GM21723 (cell line): ENCODE measurements at regions not wholly inside any gene's neighbourhood (a gene's known extent, or its start where the extent isn't known, plus 50 kb on each side); places are given as distances from the start of the nearest gene placed in this dataset.

Source experiments
- ATAC-seq: cut with Tn5 transposase; IDR thresholded peaks from one replicate; pipeline ENCODE4 v1.9.1; 2021; ENCODE audit warnings: mild to moderate bottlenecking, moderate library complexity; ENCODE audit not compliant: unreplicated experiment

DNA sequence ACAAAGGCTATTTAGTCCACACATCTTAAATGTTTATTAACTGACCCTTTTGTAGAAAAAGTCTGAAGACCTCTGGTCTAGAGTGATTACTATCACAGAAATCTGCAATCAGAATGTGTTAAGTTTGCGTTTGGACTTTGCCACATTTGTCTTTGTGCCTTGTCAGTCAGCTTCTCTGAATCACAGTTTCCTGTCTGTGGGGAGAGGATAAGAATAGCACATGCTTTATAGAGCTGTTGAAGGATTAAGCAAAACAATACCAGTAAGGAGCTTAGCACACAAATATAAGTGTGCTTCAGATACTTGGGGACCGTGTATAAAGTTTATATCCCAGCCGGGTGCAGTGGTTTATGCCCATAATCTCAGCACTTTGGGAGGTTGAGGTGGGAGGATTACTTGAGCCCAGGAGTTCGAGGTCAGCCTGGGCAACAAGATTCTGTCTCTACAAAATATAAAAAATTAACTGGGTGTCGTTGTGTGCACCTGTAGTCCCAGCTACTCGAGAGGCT, 63.0 kb upstream of the BTG1 start:
- peak; percentile 74 for ATAC-seq

DNA sequence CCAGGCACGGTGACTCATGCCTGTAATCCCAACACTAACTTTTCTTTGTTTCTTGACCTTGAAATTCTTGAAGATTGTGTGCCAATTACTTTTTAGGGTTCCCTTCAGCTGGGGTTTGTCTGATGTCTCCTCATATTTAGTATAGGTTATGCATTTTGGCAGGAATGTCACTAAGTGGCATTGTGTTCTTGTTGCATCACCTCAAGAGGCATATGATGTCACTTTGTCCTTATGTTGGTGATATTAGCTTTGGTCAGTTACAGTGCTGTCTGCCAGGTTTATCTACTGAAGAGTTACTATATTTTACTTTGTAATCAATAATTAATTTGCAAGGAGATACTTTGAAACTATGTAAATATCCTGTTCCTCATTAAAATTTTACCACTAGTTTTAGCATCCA, 61.0 kb upstream of the BTG1 start:
- ATAC-seq, result no peak

DNA sequence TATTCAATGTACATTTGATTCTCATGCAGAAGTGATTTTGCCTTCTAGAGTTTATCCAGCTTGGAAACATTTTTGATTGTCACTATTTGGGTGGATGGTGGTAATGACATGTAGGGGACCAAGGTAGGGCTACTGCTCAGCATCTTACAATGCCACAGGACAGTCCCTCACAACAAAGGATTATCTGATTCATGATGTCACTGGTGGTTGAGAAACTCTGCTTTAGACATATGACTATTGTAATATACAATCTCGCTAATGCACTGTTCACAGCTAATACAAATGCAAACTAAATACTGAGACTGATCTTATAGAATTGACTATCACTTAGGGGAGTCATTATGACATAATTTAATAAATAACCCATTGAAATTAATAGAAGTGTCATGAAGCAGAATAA, 60.4 kb upstream of the BTG1 start:
- no peak for ATAC-seq

DNA sequence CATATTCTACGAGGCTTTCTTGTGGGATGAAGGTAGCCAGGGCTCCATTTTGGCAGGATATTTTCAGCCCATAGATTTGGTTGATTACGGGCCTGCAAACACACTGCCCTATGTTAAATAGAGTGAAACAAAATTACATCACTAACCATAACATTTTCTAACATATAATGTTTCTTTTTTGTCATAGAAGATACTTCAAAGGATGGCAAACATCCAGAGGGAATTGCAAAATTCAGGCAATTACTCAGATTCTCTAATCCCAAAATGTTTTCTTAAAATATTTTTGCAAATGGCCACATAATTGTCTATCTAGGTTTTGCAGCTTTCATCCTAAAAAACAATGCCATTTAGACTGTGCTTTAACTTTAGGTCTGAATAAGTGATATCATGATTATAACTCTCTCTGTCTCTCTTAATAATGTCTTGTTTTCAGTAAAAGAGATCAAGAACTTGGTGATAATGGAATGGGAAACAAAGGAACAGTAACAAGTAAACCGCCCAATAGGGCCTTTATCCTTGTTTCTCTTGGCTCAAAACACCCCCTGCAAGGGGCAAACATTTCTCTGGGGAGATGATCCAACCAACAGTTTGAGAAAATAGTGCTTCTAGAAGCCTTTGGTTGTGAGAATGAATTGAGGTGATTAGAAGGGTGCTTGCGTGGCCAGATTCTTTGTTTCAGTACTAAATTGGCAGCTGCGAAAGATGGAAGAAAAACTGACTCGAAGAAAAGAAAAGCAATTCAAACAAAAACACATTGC, 54.4 kb upstream of the BTG1 start:
- ATAC-seq, result no peak

DNA sequence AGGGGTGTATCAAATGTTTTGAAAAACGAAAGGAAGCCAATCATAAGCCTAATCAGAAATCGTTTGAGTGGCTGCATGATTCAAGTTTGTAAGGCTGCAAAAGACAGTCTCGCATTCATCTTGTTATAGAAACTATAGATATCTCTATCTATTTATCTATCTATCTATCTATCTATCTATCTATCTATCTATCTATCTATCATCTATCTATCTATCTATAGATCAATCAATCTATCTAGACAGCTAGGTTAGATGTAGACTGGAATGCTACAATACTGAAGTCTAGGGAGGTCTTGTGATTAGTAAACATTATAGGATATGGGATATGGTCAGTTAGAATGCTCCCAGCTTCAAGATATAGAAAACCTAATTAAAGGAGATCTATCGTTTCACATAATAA, 52.2 kb upstream of the BTG1 start:
- no peak for ATAC-seq

DNA sequence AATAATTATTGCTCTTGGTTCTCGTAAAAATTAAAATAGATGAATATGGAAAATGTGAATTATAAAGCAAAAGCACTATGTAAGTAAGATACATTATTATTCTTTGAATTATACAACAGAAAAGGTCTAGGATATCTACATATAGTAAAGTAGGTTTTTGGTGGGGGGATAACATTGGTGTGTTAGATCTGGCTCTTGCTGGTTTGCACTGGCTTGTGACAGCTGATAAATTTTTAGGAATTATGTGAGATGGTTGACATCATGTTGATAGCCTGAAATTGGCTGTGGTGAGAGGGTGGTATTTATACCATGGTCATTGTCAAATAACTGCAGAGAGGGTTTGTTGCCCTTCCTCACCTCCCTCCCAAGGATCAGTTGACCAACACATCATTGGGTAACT, 50.7 kb upstream of the BTG1 start:
- ATAC-seq, result no peak
